ENCODE measurements at regions not wholly inside any gene's neighbourhood (a gene's known extent, or its start where the extent isn't known, plus 50 kb on each side); places are given as distances from the start of the nearest gene placed in this dataset.

GRCh38 chr21:25103500-25104207 is 503.6 kb downstream of the MRPL39 start:
- no peak overlapping the region for H3K9ac ChIP-seq (ENCODE audit: low read depth, low read length)

GRCh38 chr21:25097648-25098047 is 509.6 kb downstream of the MRPL39 start:
- Histone ChIP-seq H3K36me3 (ENCODE audit: insufficient read depth, low read length) (no peaks in the 10 kb centered on the region), H3K9ac (ENCODE audit: low read depth, low read length) (no peak overlapping the region), H3K27ac (ENCODE audit: low read length) (no peak overlapping the region), H2AFZ (ENCODE audit: low read depth, low read length) (no peak overlapping the region), H4K20me1 (ENCODE audit: insufficient read depth, low read length) (no peaks in the 10 kb centered on the region), H3K4me1 (ENCODE audit: insufficient read depth, low read length) (no peaks in the 10 kb centered on the region), H3K79me2 (ENCODE audit: insufficient read depth, low read length) (no peaks in the 10 kb centered on the region), H3K4me2 (ENCODE audit: insufficient read depth, low read length) (no peak overlapping the region), H3K27me3 (ENCODE audit: insufficient read depth, low read length, poor library complexity) (no peaks in the 10 kb centered on the region), H3K9me3 (ENCODE audit: insufficient read depth, low read length, severe bottlenecking) (no peaks in the 10 kb centered on the region), H3K4me3 (ENCODE audit: low read depth in 1 of 2, low read length in 2 of 2) (no peak overlapping the region)
- TF ChIP-seq EZH2 (IDR thresholded peaks at IDR 0.05; ENCODE audit: borderline replicate concordance, low read depth, low read length, severe bottlenecking), result no peak
- TF ChIP-seq, protein P1, sequence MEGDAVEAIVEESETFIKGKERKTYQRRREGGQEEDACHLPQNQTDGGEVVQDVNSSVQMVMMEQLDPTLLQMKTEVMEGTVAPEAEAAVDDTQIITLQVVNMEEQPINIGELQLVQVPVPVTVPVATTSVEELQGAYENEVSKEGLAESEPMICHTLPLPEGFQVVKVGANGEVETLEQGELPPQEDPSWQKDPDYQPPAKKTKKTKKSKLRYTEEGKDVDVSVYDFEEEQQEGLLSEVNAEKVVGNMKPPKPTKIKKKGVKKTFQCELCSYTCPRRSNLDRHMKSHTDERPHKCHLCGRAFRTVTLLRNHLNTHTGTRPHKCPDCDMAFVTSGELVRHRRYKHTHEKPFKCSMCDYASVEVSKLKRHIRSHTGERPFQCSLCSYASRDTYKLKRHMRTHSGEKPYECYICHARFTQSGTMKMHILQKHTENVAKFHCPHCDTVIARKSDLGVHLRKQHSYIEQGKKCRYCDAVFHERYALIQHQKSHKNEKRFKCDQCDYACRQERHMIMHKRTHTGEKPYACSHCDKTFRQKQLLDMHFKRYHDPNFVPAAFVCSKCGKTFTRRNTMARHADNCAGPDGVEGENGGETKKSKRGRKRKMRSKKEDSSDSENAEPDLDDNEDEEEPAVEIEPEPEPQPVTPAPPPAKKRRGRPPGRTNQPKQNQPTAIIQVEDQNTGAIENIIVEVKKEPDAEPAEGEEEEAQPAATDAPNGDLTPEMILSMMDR (IDR thresholded peaks at IDR 0.05; ENCODE audit: borderline replicate concordance, extremely low read depth, low read length, poor library complexity, severe bottlenecking), result no peak
- ATAC-seq (ENCODE audit: insufficient read depth, low read depth), result peak; percentile 44; the same call in 1 of the 3 replicates
- no peak for DNase-seq

More at GRCh38 chr21:25103500-25104207, 503.6 kb downstream of the MRPL39 start:
- H3K4me2 ChIP-seq (ENCODE audit: insufficient read depth, low read length), result no peak overlapping the region
- no peaks in the 10 kb centered on the region for H3K27me3 ChIP-seq (ENCODE audit: insufficient read depth, low read length, poor library complexity)
- H2AFZ ChIP-seq (ENCODE audit: low read depth, low read length), result no peak overlapping the region
- no peak overlapping the region for H3K27ac ChIP-seq (ENCODE audit: low read length)
- H3K36me3 ChIP-seq (ENCODE audit: insufficient read depth, low read length), result no peaks in the 10 kb centered on the region
- DNase-seq (no peak), ATAC-seq (ENCODE audit: insufficient read depth, low read depth) (no peak)
- no peaks in the 10 kb centered on the region for H4K20me1 ChIP-seq (ENCODE audit: insufficient read depth, low read length)
- TF ChIP-seq, protein P1 (IDR thresholded peaks at IDR 0.05; ENCODE audit: borderline replicate concordance, extremely low read depth, low read length, poor library complexity, severe bottlenecking), result no peak
- TF ChIP-seq EZH2 (IDR thresholded peaks at IDR 0.05; ENCODE audit: borderline replicate concordance, low read depth, low read length, severe bottlenecking), result no peak
- H3K4me3 ChIP-seq (ENCODE audit: low read depth in 1 of 2, low read length in 2 of 2), result no peak overlapping the region
- H3K4me1 ChIP-seq (ENCODE audit: insufficient read depth, low read length), result no peaks in the 10 kb centered on the region
- no peaks in the 10 kb centered on the region for H3K79me2 ChIP-seq (ENCODE audit: insufficient read depth, low read length)
- no peaks in the 10 kb centered on the region for H3K9me3 ChIP-seq (ENCODE audit: insufficient read depth, low read length, severe bottlenecking)

DNA sequence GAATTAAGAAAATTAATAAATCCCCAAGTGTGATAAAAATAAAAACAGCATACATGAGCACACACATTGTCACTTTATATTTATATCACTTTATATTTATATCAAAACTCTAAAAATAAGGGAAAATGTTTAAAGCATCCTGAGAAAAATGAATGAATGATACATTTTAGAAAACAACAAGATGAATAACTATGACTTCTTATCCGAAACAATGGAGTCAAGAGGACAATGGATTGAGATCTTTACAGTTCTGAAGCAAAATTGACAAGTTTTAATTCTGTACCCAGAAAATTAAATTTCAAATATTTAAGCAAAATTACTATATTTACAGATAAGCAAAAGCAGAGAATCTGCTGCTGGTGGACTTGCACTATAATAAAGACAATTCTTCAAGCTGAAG is 512.6 kb downstream of the MRPL39 start:
- Histone ChIP-seq H3K9me3 (ENCODE audit: insufficient read depth, low read length, severe bottlenecking) (peaks cover 4% of the 10 kb centered on the region), H3K4me1 (ENCODE audit: insufficient read depth, low read length) (no peaks in the 10 kb centered on the region), H3K27me3 (ENCODE audit: insufficient read depth, low read length, poor library complexity) (no peaks in the 10 kb centered on the region), H3K9ac (ENCODE audit: low read depth, low read length) (no peak overlapping the region), H3K4me2 (ENCODE audit: insufficient read depth, low read length) (no peak overlapping the region), H3K4me3 (ENCODE audit: low read depth in 1 of 2, low read length in 2 of 2) (no peak overlapping the region), H3K27ac (ENCODE audit: low read length) (no peak overlapping the region), H3K79me2 (ENCODE audit: insufficient read depth, low read length) (no peaks in the 10 kb centered on the region), H3K36me3 (ENCODE audit: insufficient read depth, low read length) (no peaks in the 10 kb centered on the region), H4K20me1 (ENCODE audit: insufficient read depth, low read length) (no peaks in the 10 kb centered on the region), H2AFZ (ENCODE audit: low read depth, low read length) (no peak overlapping the region)
- no peak for DNase-seq
- TF ChIP-seq EZH2 (IDR thresholded peaks at IDR 0.05; ENCODE audit: borderline replicate concordance, low read depth, low read length, severe bottlenecking), result no peak
- TF ChIP-seq, protein P1 (IDR thresholded peaks at IDR 0.05; ENCODE audit: borderline replicate concordance, extremely low read depth, low read length, poor library complexity, severe bottlenecking), result no peak
- no peak for ATAC-seq (ENCODE audit: insufficient read depth, low read depth)

Measured in DND-41 (cell line).